ENCODE measurements at regions not wholly inside any gene's neighbourhood (a gene's known extent, or its start where the extent isn't known, plus 50 kb on each side); places are given as distances from the start of the nearest gene placed in this dataset.

GRCh38 chr16:65532846-65533245 is 411.0 kb upstream of the CDH11 start:
- no peak for DNase-seq

GRCh38 chr16:65532258-65532657 is 410.4 kb upstream of the CDH11 start:
- DNase-seq = no peak

- DNase-seq = no peak
Observed at GRCh38 chr16:65531475-65531874, 409.6 kb upstream of the CDH11 start.

- DNase-seq = no peak
Observed at GRCh38 chr16:65525707-65526106, 403.8 kb upstream of the CDH11 start.

GRCh38 chr16:65524997-65525396 is 403.1 kb upstream of the CDH11 start:
- no peak for DNase-seq

GRCh38 chr16:65524231-65524630 is 402.4 kb upstream of the CDH11 start:
- no peak for DNase-seq

- DNase-seq = no peak
Observed at GRCh38 chr16:65523283-65523944, 401.6 kb upstream of the CDH11 start.

GRCh38 chr16:65522412-65522811 is 400.5 kb upstream of the CDH11 start:
- DNase-seq = no peak

GRCh38 chr16:65521633-65522328 is 399.9 kb upstream of the CDH11 start:
- no peak for DNase-seq

GRCh38 chr16:65519402-65519801 is 397.5 kb upstream of the CDH11 start:
- no peak for DNase-seq

GRCh38 chr16:65515193-65515592 is 393.3 kb upstream of the CDH11 start:
- no peak for DNase-seq

- DNase-seq = no peak
Observed at GRCh38 chr16:65510850-65511249, 389.0 kb upstream of the CDH11 start.

GRCh38 chr16:65510241-65510640 is 388.4 kb upstream of the CDH11 start:
- no peak for DNase-seq

GRCh38 chr16:65509172-65509571 is 387.3 kb upstream of the CDH11 start:
- DNase-seq = no peak

- DNase-seq = no peak
Observed at GRCh38 chr16:65500919-65501318, 379.1 kb upstream of the CDH11 start.

GRCh38 chr16:65500007-65500406 is 378.1 kb upstream of the CDH11 start:
- DNase-seq = no peak

GRCh38 chr16:65499566-65499965 is 377.7 kb upstream of the CDH11 start:
- no peak for DNase-seq

GRCh38 chr16:65497571-65497970 is 375.7 kb upstream of the CDH11 start:
- DNase-seq = no peak

GRCh38 chr16:65495106-65495505 is 373.2 kb upstream of the CDH11 start:
- no peak for DNase-seq

GRCh38 chr16:65494609-65495008 is 372.7 kb upstream of the CDH11 start:
- DNase-seq = no peak

- no peak for DNase-seq
Observed at GRCh38 chr16:65494080-65494479, 372.2 kb upstream of the CDH11 start.

- DNase-seq = no peak
Observed at GRCh38 chr16:65490286-65490685, 368.4 kb upstream of the CDH11 start.

- DNase-seq = no peak
Observed at GRCh38 chr16:65489531-65490023, 367.7 kb upstream of the CDH11 start.

GRCh38 chr16:65487231-65487630 is 365.4 kb upstream of the CDH11 start:
- no peak for DNase-seq
